ENCODE measurements at regions not wholly inside any gene's neighbourhood (a gene's known extent, or its start where the extent isn't known, plus 50 kb on each side); places are given as distances from the start of the nearest gene placed in this dataset.
A peak's percentile ranks its signal among the peaks of the same experiment; 100 is the strongest.

- no peaks in the 10 kb centered on the region for H3K27me3 ChIP-seq (ENCODE audit: control insufficient read depth in 1 of 2, insufficient read depth in 2 of 2, low read length in 2 of 2)
- no peaks in the 10 kb centered on the region for H3K36me3 ChIP-seq (replicated peaks in 1 of 2; ENCODE audit: control insufficient read depth in 1 of 2, insufficient read depth in 2 of 2, low read length in 2 of 2)
- POLR2A ChIA-PET, result no interaction called here
- H4K20me1 ChIP-seq (ENCODE audit: insufficient read depth, low read length), result no peaks in the 10 kb centered on the region
- WGBS (ENCODE audit: low lambda C conversion rate), result 29% methylated on average over 2 of the region's 2 CpGs
- H3K9me3 ChIP-seq (ENCODE audit: low read length), result no peaks in the 10 kb centered on the region
- no peak for FAIRE-seq
- H3K4me3 ChIP-seq (replicated peaks in 1 of 3; ENCODE audit: insufficient read depth in 1 of 3, low read depth in 2 of 3, low read length in 3 of 3), result no peak overlapping the region
- H3K79me2 ChIP-seq (ENCODE audit: insufficient read depth, low read length), result no peaks in the 10 kb centered on the region
- intact Hi-C loops (cut with micrococcal nuclease; ENCODE audit: unreplicated experiment), result loop anchor here (10.0 kb wide), 1 partner anchor 376 kb away; no protein-coding TSS in a partner anchor
- peak; percentile 52 for DNase-seq (ENCODE audit: low spot score)
- H3K4me1 ChIP-seq (ENCODE audit: insufficient read depth, low read length), result peaks cover 28% of the 10 kb centered on the region
- BruUV-seq (replicated peaks), result no TSS peak
- peak overlapping the region; percentile 41 for H3K4me2 ChIP-seq (ENCODE audit: low read depth, low read length)
- peak; percentile 52 for ATAC-seq
- no peak overlapping the region for H3K27ac ChIP-seq (ENCODE audit: extremely low read length, insufficient read depth, low read length)
- CTCF ChIA-PET (ENCODE audit: low intra/inter-chr PET ratio, low total read pairs), result no interaction called here
- no peak overlapping the region for H2AFZ ChIP-seq (ENCODE audit: low read length)
- in situ Hi-C loops (cut with HindIII; ENCODE audit: extremely low pct_ligation_motif_present, low pct_unique_long_range_greater_than_20kb), result no loop called here
- H3K9ac ChIP-seq (ENCODE audit: insufficient read depth, low read depth, low read length), result no peak overlapping the region
- no peak for TF ChIP-seq GFI1 (CRISPR knock-in tag; IDR thresholded peaks at IDR 0.05; ENCODE audit: borderline replicate concordance)
- peak; percentile 52; the same call in 1 of the 2 replicates for TF ChIP-seq HNF4G (IDR thresholded peaks at IDR 0.05; ENCODE audit: borderline replicate concordance, low read depth, low read length)
- no peak for TF ChIP-seq HNF4G (CRISPR knock-in tag; IDR thresholded peaks at IDR 0.05; ENCODE audit: borderline replicate concordance, low read depth)
- no peak for TF ChIP-seq MTERF4 (CRISPR knock-in tag; IDR thresholded peaks at IDR 0.05)
- no peak for TF ChIP-seq TRAFD1 (CRISPR knock-in tag; IDR thresholded peaks at IDR 0.05; ENCODE audit: borderline replicate concordance)
- TF ChIP-seq FOXP4 (CRISPR knock-in tag; IDR thresholded peaks at IDR 0.05), result peak; percentile 38; the same call in 1 of the 2 replicates
- TF ChIP-seq HOXA3 (CRISPR knock-in tag; IDR thresholded peaks at IDR 0.05), result no peak
- TF ChIP-seq HNF4A (CRISPR knock-in tag; IDR thresholded peaks at IDR 0.05), result peak; percentile 63
- no peak for TF ChIP-seq FOXP1 (IDR thresholded peaks at IDR 0.05)
- TF ChIP-seq FOXP1 (CRISPR knock-in tag; IDR thresholded peaks at IDR 0.05), result peak; percentile 60
- no peak for TF ChIP-seq CREB3 (CRISPR knock-in tag; IDR thresholded peaks at IDR 0.05)
- 0 out of 2 replicates have a peak, but pooled peaks have one; percentile 21 for TF ChIP-seq PAXIP1 (CRISPR knock-in tag; conservative IDR thresholded peaks at IDR 0.05)
- peak in 1 of 2 experiments; percentile 14; a peak in 1 of 4 replicates for TF ChIP-seq NR2F1 (CRISPR knock-in tag; IDR thresholded peaks at IDR 0.05)
- TF ChIP-seq DDIT3 (CRISPR knock-in tag; IDR thresholded peaks at IDR 0.05), result no peak
- TF ChIP-seq ZNF547 (CRISPR knock-in tag; IDR thresholded peaks at IDR 0.05), result no peak
These were observed 171.7 kb downstream of the BACH1 start for GRCh38 chr21:29470397-29470796.

Measured in HepG2 (cell line).